EH (cell line): ENCODE measurements at regions not wholly inside any gene's neighbourhood (a gene's known extent, or its start where the extent isn't known, plus 50 kb on each side); places are given as distances from the start of the nearest gene placed in this dataset.

ENCODE experiments used
- DNase-seq: peaks from one replicate; pipeline ENCODE4 v3.0.0-alpha.2; 2015; ENCODE audit warnings: low read depth

DNA sequence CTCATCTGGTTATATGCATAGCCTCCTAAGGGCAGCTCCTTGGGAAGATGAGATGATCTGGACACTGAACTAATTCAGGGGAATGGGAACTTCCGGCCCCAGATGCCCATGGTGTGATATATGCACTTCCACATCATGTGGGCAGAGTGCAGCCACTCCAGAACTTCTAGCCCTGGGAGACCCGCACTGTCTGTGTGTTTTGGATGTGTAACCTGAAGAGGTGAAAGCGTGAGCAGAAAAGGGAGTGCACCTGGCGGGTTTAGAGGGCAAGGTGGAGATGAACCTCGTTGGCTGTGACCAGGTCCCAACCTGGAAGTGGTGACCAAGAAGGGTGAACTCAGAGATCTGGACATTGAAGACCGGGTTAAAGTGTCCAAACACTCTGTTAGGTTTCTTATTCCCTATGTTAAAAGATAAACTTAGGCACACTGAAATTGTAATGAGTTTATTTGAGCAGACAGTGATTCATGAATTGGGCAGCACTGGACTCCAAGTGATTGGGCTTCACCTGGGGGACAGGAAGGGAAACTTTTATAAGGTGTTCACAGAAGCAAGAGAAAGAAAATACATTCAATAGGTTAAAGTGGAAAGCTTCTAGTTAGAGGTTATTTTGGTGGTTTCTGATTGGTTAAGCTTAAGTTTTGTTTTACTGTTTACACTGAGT is 296.2 kb upstream of the SKOR2 start:
- DNase-seq, result no peak

DNA sequence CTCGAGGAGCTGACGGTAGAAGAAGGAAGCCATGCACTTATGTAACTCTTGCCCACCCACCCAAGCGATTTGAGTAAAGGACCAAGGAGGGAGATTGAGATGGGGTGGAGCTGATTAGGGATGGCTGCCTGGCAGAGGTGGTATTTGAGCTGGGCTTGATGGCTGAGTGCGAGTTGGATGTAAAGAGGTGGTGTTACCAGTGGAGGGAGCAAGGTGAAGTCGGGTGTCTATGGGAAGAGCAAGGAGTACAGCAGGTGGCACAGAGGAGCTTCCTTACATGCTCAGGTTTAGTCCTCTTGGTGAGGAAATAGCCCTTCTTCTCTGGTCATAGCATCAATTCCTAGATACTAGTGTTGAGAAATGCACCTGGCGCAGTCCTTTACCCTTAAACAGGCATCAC is 294.2 kb upstream of the SKOR2 start:
- DNase-seq, result no peak

DNA sequence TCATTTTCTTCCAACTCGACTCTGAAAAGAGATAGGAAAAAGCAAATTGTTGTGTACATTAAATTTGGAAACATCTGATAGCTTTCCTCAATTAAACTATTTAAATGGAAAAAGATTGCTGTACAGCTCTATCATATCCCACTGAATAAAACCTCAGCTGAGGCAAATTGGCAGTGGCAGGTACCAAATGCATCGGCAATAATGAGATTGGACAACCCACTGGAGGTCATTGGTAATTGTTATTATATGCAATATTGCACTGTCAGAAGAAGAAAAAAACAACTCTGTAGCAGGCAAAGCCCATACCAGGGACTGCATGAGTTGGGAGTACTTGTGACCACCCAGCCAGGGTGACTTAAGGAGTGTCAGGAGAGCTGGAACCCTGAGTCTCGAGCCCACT is 291.6 kb upstream of the SKOR2 start:
- no peak for DNase-seq

DNA sequence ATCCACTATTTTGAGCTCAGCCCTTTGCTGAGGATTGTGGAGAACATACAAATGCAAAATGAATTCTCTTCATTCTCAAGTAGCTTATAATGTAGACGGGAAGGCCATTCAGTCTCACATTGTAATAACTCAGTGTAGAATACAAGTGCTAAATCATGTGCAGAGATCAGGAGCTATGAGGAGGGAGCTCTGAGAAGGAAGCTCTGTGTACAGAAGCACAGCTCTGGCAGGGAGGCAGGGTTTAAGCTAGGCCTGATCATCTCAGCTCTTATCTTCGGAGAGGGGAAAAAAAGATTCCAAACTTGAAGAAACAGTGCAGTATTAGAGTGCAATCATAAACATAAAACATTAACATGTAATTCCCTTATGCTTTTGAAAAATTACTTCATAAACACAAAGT is 291.1 kb upstream of the SKOR2 start:
- no peak for DNase-seq

GRCh38 chr18:47531717-47532116 is 280.3 kb upstream of the SKOR2 start:
- DNase-seq, result no peak

DNA sequence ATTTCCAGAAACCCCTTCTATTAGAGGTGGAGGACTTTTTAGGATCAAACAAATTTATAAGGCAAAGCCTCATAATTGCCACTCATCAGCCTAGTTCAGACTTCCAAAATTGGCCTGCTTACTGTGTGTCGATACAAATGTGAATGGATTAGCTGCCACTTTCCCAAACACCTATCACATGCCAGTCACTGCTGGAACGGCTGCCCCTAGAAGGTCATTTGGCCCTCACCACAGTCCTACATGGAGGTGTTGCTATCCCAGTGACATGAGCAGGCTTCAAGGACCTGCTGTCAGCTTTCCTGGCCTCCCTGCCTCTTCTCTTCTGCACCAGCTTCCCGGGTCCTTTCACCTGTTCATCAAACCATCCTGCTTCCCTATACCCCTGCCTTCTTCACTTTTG is 279.2 kb upstream of the SKOR2 start:
- no peak for DNase-seq

DNA sequence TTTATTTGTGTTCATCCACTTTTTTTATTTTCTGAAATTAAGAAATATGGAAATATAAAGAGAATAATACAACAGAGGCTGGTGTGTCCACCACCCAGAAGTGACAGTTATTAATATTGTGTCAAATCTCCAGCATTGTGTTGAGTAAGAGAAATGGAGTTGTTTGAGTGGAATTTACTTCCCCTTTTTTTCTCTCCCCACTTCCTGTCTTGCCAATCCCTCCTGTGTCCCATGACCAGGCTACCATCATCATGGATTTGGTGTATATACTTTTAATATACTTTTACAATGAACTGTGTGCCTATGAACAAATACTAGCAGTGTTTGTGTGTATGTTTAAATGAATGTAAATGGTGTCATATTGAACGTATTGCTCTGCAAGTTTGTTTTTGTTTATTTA is 276.9 kb upstream of the SKOR2 start:
- DNase-seq, result no peak

- DNase-seq, result no peak
These were observed 274.7 kb upstream of the SKOR2 start for GRCh38 chr18:47526147-47526546.

- no peak for DNase-seq
These were observed 270.9 kb upstream of the SKOR2 start for GRCh38 chr18:47522359-47522758.

- DNase-seq, result no peak
These were observed 268.8 kb upstream of the SKOR2 start for GRCh38 chr18:47520263-47520662.

- DNase-seq, result no peak
These were observed 268.2 kb upstream of the SKOR2 start for GRCh38 chr18:47519706-47520105.

DNA sequence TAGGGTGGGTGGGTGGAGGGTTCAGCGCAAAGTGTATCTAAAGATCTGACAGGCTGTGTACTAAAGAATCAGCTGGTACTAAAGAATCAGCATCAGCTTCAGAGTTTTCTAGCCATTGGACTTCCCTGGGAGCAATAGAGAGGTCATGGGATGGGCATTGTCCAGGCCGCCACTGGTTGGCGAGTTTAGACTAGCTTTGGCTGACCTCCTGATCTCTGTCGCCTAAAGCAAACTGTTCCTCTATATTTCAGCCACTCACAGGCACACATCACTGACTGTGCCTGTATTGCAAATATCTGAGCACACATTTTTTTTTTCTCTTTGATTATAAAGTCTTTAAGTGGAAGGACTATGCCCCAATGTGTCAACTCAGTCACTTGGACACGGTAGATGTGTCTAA is 267.8 kb upstream of the SKOR2 start:
- no peak for DNase-seq

GRCh38 chr18:47513614-47514013 is 262.2 kb upstream of the SKOR2 start:
- no peak for DNase-seq

- no peak for DNase-seq
These were observed 261.4 kb upstream of the SKOR2 start for GRCh38 chr18:47512726-47513435.

DNA sequence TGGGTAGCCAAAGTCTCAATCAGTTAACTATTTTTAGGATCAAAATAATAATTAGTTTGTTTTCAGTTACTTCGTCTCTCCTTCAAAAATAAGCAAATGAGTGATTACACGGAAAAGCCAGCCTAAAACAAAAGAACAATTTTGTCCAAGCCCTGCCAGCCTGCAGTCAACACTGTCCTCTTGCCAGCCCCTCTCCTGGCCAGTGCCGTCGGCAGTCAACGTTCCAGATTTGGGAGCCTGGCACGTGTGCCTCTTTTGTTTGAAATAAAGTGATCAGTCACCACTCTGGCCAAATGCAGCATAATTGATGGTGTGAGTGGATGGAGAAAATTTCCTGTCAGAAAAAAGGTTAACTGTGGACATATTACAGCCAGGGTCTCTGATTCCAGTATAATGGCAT is 260.6 kb upstream of the SKOR2 start:
- DNase-seq, result no peak

GRCh38 chr18:47510831-47511230 is 259.4 kb upstream of the SKOR2 start:
- DNase-seq, result no peak

- no peak for DNase-seq
These were observed 256.2 kb upstream of the SKOR2 start for GRCh38 chr18:47507651-47508050.

- DNase-seq, result no peak
These were observed 255.4 kb upstream of the SKOR2 start for GRCh38 chr18:47506897-47507296.

DNA sequence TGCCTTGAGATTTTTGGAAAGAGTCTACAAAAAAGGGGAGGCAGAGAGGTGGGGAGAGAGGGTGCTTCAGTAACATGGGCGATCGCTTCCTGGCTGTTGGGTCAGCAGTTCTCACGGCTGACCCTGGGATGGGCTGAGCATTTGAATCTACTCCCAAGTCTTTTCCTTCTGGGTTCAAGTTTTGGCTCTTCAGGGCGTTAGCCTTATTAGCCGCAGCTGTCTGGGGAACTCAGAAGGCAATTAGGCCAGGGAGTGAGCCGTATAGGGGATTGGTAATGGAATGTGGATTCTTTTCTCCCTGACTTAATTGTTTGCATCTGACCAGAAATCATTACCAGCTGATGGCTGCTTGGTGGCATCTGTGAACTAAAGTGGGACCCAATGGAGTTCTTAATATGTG is 250.5 kb upstream of the SKOR2 start:
- no peak for DNase-seq

- DNase-seq, result no peak
These were observed 249.5 kb upstream of the SKOR2 start for GRCh38 chr18:47500930-47501329.

GRCh38 chr18:47492691-47493090 is 241.2 kb upstream of the SKOR2 start:
- DNase-seq, result no peak

DNA sequence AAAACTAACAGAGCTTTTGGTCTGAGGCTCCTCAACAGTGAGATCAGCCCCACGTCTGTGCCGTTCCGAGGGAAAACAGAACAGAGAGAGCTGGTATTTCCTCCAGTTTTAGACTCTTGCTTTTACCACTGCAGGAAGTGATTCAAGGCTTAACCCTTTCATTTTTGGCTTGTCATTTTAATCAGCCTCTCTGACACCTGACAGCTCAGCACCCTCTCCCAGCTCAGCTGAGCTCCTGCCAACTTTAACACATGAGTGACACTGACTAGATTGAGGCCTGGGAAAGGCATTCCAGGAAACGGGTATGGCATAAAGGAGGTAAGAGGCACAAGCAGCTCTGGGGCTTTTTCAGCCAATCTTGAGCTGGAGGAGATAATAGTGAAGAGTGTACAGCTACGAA is 239.4 kb upstream of the SKOR2 start:
- DNase-seq, result peak; percentile 21

DNA sequence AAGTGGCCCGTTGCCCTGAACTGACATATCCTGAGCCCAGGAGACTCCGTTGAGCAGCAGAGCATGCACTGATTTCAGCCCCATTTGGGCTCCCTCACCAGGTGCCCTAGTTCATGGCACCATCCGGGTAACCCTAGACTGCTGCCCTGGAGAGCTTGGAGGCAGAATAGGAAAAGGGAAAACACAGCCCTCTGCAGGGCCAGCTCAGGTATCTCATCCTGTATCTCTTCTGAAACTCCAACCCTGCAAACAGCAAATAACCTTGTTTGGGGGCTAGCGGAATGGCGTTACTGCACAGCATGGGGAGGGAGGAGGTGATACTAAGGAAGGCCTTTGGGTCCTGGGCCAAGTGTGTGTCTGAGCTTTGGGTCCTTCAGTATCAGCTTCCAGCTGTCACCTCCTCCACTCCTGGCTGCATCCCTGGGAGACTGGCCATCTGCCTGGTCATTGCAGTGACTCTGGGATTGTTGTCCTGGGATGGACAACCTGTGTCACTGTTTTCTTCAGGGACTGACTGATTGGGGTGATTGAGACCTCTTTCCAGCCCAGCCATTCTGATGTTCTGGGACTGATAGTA is 233.8 kb upstream of the SKOR2 start:
- DNase-seq, result no peak

- no peak for DNase-seq
These were observed 232.6 kb upstream of the SKOR2 start for GRCh38 chr18:47484068-47484467.
